Activated gamma-delta T cell (primary cell): ENCODE measurements at regions not wholly inside any gene's neighbourhood (a gene's known extent, or its start where the extent isn't known, plus 50 kb on each side); places are given as distances from the start of the nearest gene placed in this dataset.

Experiments
- DNase-seq: peaks from one replicate; lab custom pipeline; 2025; lab: John Stamatoyannopoulos, UW

- no peak for DNase-seq
Measured at GRCh38 chr2:160630801-160631590, 137.4 kb upstream of the RBMS1 start.

GRCh38 chr2:160632084-160632975, 138.7 kb upstream of the RBMS1 start:
- DNase-seq: no peak

GRCh38 chr2:160634436-160634835, 140.8 kb upstream of the RBMS1 start:
- DNase-seq: no peak

- no peak for DNase-seq
Measured at GRCh38 chr2:160635488-160635887, 141.9 kb upstream of the RBMS1 start.

GRCh38 chr2:160639472-160639871, 145.9 kb upstream of the RBMS1 start:
- no peak for DNase-seq

GRCh38 chr2:160646684-160647444, 153.3 kb upstream of the RBMS1 start:
- no peak for DNase-seq

GRCh38 chr2:160647967-160648685, 154.5 kb upstream of the RBMS1 start:
- DNase-seq: no peak

- DNase-seq: no peak
Measured at GRCh38 chr2:160649698-160650097, 156.1 kb upstream of the RBMS1 start.

GRCh38 chr2:160650196-160651118, 156.8 kb upstream of the RBMS1 start:
- no peak for DNase-seq

GRCh38 chr2:160651416-160652200, 158.0 kb upstream of the RBMS1 start:
- DNase-seq: no peak

GRCh38 chr2:160652236-160652635, 158.6 kb upstream of the RBMS1 start:
- DNase-seq: no peak

- DNase-seq: no peak
Measured at GRCh38 chr2:160657196-160657595, 163.6 kb upstream of the RBMS1 start.

GRCh38 chr2:160658851-160659250, 165.2 kb upstream of the RBMS1 start:
- no peak for DNase-seq

- DNase-seq: no peak
Measured at GRCh38 chr2:160660741-160661140, 167.1 kb upstream of the RBMS1 start.

GRCh38 chr2:160664603-160665140, 171.1 kb upstream of the RBMS1 start:
- DNase-seq: no peak

- DNase-seq: no peak
Measured at GRCh38 chr2:160666154-160667060, 172.8 kb upstream of the RBMS1 start.

- DNase-seq: no peak
Measured at GRCh38 chr2:160667811-160668210, 174.2 kb upstream of the RBMS1 start.

- no peak for DNase-seq
Measured at GRCh38 chr2:160670618-160671017, 177.0 kb upstream of the RBMS1 start.
